GM12891 (cell line): ENCODE measurements at regions not wholly inside any gene's neighbourhood (a gene's known extent, or its start where the extent isn't known, plus 50 kb on each side); places are given as distances from the start of the nearest gene placed in this dataset.
"Not testable (repeated sequence)": the region's sequence is repeated elsewhere in the genome, so short reads cannot be mapped to it uniquely, and the experiment has no call there.

Experiments used
- DNase-seq: peaks from one replicate; pipeline ENCODE4 v3.0.0; 2011; ENCODE audit warnings: low spot score; ENCODE audit not compliant: insufficient read length
- FAIRE-seq: peaks from 2 replicates; lab custom pipeline; 2011; peaks lifted over from hg19 to GRCh38; lab: Jason Lieb, UNC
- PAX5 ChIP-seq: IDR thresholded peaks from 2 replicates; pipeline ENCODE4 v1.6.1; 2011; ENCODE audit warnings: low read length, moderate library complexity, mild to moderate bottlenecking; ENCODE audit not compliant: insufficient read depth, severe bottlenecking
- POLR2A ChIP-seq: IDR thresholded peaks from 2 replicates; pipeline ENCODE4 v1.6.1; 2011; ENCODE audit warnings: low read depth, low read length, control low read depth
- POLR2AphosphoS5 ChIP-seq: IDR thresholded peaks from 2 replicates; pipeline ENCODE4 v1.6.1; 2011; ENCODE audit warnings: low read depth, low read length, control low read depth
- POU2F2 ChIP-seq: IDR thresholded peaks from 2 replicates; pipeline ENCODE4 v1.6.1; 2011; ENCODE audit warnings: low read depth, mild to moderate bottlenecking, control low read depth, low read length, moderate library complexity
- SPI1 ChIP-seq: IDR thresholded peaks from 2 replicates; pipeline ENCODE4 v1.6.1; 2011; ENCODE audit warnings: low read depth, low read length, control low read depth
- TAF1 ChIP-seq: IDR thresholded peaks from 2 replicates; pipeline ENCODE4 v1.6.1; 2011; ENCODE audit warnings: low read depth, low read length, control low read depth

DNA sequence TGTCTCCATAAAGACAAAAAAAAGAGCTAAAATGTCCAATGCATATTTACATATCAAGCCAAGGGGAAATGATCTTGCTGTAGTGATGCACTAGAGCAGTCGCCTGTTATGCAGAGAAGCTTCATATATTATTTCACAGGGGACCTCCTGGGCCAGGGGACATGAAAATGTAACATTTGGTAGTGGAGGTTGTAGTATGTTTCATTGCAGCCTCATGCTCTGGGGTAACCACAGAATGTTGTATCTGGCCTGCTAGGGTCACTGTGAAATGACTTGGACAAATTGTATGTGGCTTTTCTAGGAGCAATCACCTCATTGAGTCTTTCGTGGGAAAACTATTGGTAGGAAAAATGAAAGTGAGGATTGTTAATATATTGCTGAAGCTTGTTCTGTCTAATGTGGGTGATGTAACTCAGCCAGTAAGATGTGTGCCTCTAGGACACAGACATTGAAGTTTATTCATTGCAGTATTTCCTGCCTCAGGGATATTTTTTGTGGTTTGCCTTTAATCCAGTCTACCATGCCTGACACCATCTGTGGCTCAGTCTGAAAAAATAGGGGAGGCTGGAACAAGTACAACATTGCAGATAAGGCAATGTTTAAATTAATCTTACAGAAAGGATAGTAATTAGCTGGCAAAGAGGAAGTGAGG lies 430.8 kb upstream of the TNC start:
- DNase-seq (no peak), FAIRE-seq (no peak)
- no peak for TF ChIP-seq PAX5
- no peak for TF ChIP-seq POLR2A
- no peak for TF ChIP-seq POU2F2
- TF ChIP-seq TAF1: no peak
- TF ChIP-seq SPI1: no peak; the same call in 1 of the 2 replicates
- no peak for TF ChIP-seq POLR2AphosphoS5

GRCh38 chr9:115551396-115551795 lies 433.4 kb upstream of the TNC start:
- TF ChIP-seq SPI1: no peak
- no peak for TF ChIP-seq PAX5
- TF ChIP-seq POLR2AphosphoS5: no peak
- no peak for TF ChIP-seq TAF1
- TF ChIP-seq POLR2A: no peak
- no peak for TF ChIP-seq POU2F2
- DNase-seq: no peak
- FAIRE-seq: no peak

DNA sequence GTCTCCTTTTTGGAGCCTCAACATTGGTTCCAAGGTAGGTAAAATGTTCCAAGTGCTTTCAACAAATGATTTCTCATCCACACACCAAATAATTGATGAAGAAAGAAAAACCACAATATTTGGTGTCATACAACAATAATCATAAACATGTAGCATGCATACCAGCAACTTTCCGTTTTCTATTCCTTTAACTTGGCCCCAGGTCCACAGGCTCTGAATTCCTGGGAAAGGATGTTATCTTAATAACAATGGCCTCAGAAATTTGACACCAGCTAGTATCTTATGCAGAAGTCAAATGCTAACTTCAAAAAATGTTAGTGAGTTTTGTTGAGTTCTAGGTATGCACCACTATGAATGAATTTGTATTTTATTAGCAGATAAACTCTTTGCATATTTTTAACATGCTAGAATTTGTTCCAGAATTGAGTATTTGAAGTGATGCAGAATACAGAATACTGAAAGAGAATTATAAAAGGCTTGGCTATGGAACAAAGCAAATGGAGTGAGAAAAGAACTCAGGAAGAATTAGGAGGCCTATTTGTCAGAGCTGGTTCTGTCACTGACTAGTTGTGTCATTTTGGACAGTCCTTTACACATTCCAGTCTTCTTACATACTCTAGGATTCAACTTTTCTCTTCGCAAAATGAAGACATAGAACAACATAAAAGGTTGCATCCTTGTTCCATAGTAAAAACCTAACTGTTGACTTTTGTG lies 435.3 kb upstream of the TNC start:
- DNase-seq: no peak
- FAIRE-seq: no peak
- TF ChIP-seq POU2F2: no peak
- TF ChIP-seq POLR2AphosphoS5: no peak
- TF ChIP-seq PAX5: no peak
- no peak for TF ChIP-seq TAF1
- no peak for TF ChIP-seq POLR2A
- no peak for TF ChIP-seq SPI1

GRCh38 chr9:115556432-115556831 lies 438.5 kb upstream of the TNC start:
- DNase-seq: no peak
- TF ChIP-seq TAF1: no peak
- TF ChIP-seq PAX5: no peak
- no peak for TF ChIP-seq SPI1
- no peak for TF ChIP-seq POLR2AphosphoS5
- no peak for TF ChIP-seq POLR2A
- no peak for TF ChIP-seq POU2F2
- FAIRE-seq: no peak

DNA sequence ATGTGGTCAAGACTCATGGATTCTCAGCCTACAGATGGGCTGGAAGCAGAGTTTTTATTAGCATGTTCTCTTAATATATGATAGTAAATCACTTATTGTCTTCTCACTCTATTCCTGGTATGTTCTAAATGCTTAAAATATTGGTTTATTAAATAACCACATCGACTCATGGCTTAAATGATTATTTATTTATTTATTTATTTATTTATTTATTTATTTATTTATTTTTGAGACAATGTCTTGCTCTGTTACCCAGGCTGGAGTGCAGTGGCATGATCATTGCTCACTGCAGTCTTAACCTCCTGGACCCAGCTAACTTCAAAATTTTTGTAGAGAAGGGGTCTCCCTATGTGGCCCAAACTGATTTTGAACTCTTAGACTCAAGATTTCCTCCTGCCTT lies 457.2 kb upstream of the TNC start:
- DNase-seq (no peak), FAIRE-seq (no peak)
- TF ChIP-seq POLR2AphosphoS5 (no peak), PAX5 (no peak), POLR2A (no peak), POU2F2 (no peak), SPI1 (no peak), TAF1 (no peak)

DNA sequence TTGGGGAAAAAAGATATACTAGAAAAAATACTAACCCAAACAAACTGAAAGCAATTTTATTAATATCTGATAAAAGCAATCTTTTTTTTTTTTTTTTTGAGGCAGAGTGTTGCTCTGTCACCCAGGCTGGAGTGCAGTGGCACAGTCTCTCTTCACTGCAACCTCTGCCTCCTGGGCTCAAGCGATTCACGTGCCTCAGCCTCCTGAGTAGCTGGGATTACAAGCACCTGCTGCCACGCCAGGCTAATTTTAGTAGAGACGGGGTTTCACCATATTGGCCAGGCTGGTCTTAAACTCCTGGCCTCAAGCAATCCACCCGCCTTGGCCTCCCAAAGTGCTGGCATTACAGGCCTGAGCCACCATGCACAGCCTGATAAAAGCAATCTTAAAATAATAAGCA lies 467.5 kb upstream of the TNC start:
- not testable (repeated sequence) for FAIRE-seq, DNase-seq

GRCh38 chr9:115587310-115587709 lies 469.4 kb upstream of the TNC start:
- DNase-seq (no peak), FAIRE-seq (no peak)
- no peak for TF ChIP-seq TAF1
- no peak for TF ChIP-seq POLR2AphosphoS5
- TF ChIP-seq POU2F2: no peak
- TF ChIP-seq PAX5: no peak
- no peak for TF ChIP-seq POLR2A
- no peak for TF ChIP-seq SPI1

- FAIRE-seq: no peak
- TF ChIP-seq SPI1: no peak
- TF ChIP-seq PAX5: no peak
- no peak for TF ChIP-seq POLR2A
- no peak for TF ChIP-seq TAF1
- TF ChIP-seq POLR2AphosphoS5: no peak
- no peak for TF ChIP-seq POU2F2
- no peak for DNase-seq
These were observed 472.1 kb upstream of the TNC start for GRCh38 chr9:115590011-115590410.

- FAIRE-seq (no peak), DNase-seq (no peak)
- TF ChIP-seq PAX5: peak; percentile 79
- TF ChIP-seq TAF1: no peak
- no peak for TF ChIP-seq SPI1
These were observed 473.6 kb upstream of the TNC start for GRCh38 chr9:115591584-115591984.

DNA sequence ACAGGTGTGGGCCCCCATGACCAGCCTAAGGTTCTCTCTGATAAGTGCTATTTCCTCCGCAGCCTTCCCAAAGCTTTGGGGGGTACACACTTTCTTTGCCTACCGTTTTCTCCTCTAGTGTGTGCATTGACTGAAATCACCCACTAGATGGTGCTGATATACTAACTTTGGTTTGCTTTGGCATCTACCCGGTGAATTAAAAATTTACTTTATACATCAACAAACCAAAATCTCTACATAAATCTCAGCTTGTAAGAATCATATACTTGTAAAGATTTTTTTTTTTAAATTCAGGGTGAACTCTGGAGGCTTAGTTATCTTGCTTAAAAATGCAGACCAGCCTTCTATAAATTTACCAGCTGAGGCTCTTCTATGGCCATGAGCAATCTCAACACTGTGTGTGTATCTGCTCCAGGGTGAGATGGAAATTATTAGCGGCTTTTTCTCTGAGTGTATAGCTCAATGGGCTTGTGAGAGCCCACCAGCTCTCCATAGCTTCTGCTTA lies 475.7 kb upstream of the TNC start:
- FAIRE-seq (peak; percentile 62), DNase-seq (peak; percentile 6)
- TF ChIP-seq PAX5 (no peak), TAF1 (no peak), POU2F2 (no peak), POLR2AphosphoS5 (no peak), SPI1 (no peak), POLR2A (no peak)
